Activated CD4-positive, CD25-positive, alpha-beta regulatory T cell treated with anti-CD3 and anti-CD28 coated beads, Interleukin-2, amount 50 U/mL, for 16 hours (primary cell): ENCODE measurements at regions not wholly inside any gene's neighbourhood (a gene's known extent, or its start where the extent isn't known, plus 50 kb on each side); places are given as distances from the start of the nearest gene placed in this dataset.
"Not testable (repeated sequence)": the region's sequence is repeated elsewhere in the genome, so short reads cannot be mapped to it uniquely, and the experiment has no call there.

ENCODE experiments used
- DNase-seq: peaks from one replicate; pipeline ENCODE4 v3.0.0-alpha.2; 2020; ENCODE audit warnings: low read depth, low spot score

DNA sequence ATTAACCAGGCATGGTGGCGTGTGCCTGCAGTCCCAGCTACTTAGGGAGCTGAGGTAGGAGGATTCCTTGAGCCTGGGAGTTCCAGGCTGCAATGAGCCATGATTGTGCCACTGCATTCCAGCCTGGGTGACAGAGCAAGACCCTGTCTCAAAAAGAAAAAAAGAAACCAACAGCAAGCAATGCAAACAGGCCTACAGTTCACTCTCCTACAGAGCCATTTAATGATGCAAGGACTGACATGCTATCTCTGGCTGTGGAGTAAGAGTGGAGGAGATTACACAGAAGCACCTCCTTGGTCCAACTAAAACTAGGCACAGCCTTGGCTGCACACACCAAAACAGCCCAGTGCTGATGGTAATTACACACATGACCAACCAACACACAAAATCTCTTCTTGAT lies 127.5 kb upstream of the SOD1 start:
- no peak for DNase-seq

DNA sequence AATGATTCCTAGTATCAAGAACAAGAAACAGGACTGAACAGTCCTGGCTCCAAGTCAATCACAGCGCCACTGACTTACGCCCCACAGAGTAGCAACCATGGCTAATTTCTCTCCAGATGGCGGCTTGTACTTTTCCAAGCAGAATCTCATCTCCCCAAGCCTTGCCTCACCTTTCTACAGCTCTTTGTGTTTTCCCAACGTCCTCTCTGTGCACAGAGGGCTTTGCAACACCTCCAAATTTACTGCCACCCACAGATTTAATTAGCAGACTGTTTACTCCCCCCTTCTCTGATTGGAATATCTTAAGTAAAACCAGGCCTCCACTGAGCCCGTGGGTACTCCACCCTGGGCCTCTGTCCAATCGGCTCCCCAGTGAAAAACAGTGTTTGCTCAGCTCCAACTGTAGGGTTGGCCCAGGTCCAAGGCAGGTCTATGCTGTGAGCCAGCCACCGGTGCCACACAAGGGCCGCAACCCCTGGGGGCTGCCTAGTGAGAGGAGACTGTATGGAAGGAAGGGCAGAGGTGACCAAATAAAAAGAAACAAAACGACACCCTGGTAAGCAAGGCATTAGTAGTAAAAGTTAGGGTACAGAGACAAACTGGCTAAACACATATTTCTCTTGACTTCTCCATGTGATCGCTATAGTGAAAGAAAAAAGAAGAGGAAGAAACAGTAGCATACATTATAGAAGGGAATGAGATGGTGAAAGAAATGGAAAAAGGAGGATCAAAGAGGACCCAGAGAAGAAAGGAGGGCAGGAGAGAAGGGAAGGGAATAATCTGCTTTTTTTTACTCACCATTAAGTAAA lies 128.4 kb upstream of the SOD1 start:
- DNase-seq = no peak

DNA sequence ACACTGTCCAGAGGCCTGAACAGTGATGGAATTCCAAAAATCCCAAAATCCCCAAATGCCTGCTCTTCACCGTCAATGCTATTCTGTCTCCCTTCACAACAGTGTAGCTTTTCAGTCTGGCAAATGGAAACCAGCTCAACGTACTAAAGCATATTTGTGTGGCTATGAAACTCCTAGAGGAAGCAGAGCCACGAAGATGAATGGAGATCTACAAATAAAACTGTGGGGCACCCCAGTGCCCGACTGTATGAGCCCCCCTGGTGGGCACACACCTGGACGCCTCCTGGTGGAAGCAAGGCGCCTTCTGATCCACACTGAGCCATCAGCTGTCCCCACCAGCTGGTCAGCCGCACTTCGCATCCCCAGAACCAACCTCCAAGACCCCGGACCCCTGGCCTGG lies 129.1 kb upstream of the SOD1 start:
- DNase-seq = no peak

DNA sequence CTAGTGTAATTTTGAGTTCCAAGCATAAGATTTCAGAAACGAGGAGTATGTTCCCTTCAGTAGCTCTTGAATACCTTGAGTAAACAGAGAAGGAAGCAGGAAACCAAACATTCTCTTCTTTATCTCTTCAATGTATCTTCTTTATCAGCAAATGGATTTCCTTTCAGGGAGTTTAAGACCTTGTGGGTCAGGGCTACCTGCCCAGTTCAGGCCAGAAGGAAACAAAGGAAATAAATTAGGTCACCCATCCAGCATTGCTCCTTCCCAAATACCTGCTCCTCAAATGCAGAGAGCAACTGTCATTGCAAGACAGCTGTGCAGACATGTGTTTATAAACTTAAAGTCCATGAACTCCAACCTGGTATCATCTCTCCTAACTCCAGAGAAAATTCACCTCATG lies 130.1 kb upstream of the SOD1 start:
- no peak for DNase-seq

DNA sequence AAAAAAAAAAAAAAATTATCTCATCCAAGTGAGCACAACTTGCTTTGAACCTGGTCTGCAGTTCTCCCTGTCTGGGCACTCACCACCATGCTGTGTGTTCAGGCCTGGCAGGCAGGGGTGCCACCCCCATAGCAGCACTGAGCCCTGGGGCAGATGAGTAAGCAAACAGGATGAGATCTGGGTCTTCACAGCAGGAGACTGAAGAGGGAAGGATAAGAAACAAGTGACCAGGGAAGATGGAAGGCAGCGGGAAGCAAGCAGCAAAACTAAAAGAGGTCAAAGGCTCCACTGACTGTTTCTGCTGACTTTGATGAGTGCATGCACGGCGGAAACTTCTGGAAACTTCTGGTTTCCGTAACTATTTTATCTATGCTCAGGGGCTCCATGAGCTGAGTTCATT lies 133.5 kb upstream of the SOD1 start:
- no peak for DNase-seq

DNA sequence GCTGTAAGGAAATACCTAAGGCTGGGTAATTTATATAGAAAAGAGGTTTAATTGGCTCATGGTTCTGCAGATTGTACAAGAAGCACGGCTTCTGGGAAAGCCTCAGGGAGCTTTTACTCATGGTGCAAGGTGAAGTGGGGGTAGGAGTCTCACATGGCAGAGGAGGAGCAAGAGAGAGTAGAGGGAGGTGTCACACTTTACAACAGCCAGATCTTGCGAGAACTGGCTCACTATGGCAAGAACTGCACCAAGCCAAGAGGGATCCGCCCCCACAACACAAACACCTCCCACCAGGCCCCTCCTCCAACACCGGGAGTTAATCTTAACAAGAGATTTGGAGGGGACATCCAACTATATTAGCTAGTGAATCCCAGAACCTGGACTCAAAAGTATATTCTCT lies 135.4 kb upstream of the SOD1 start:
- DNase-seq = no peak

DNA sequence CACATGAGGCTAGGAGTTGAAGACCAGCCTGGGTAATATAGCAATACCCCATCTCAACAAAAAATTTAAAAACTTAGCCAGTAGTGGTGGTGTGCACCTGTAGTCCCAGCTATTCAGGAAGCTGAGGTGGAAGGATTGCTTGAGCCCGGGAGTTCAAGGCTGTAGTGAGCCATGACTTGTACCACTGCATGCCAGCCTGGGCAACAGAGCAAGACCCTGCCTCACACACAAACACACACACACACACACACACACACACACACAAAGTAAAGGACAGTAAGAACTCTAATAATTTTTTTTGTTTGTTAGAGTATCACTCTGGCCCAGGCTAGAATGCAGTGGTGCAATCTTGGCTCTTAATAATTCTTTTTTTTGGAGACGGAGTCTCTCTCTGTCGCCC lies 138.0 kb upstream of the SOD1 start:
- DNase-seq = no peak

DNA sequence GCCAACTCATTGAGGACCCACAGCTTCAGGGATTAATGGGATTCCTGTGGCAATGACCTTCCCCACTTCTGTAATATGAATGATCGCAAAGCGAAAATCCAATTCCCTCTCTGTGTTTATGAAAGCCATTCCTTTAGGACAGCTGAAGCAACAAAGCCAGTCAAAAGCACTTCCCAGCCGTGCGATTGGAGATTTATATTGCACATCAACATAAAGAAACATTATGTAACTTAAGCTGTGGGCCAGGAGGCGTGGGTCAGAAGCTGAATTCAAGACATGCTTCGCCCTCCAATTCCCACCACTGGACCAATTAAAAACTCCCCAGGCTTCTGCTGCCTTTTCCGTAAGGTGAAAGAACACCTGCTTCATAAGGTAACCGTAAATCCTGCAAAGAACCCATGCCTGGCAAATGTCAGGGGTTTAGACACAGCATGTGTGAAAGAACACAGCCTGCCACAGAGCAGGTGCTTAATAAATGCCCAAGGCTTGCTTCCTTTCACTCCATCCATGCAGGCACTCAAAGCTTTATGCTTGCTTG lies 138.9 kb upstream of the SOD1 start:
- DNase-seq = no peak

DNA sequence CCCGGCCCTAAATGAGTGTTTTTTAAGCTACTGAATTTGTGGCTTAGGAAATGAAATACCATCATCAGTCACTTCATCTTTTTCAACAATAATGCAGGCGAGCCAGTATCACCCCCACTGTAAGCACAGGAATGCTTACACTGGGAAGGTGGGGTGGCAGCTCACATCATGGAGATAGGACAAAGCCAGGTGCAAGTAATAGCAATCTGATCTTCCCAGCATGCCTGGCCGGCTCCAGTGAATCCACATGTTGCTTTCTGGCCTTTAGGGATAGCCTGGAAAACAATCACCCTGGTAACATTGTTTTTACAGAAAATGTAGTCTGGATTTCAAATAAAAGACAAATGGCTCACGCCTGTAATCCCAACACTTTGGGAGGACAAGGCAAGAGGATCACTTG lies 140.9 kb upstream of the SOD1 start:
- DNase-seq = no peak

DNA sequence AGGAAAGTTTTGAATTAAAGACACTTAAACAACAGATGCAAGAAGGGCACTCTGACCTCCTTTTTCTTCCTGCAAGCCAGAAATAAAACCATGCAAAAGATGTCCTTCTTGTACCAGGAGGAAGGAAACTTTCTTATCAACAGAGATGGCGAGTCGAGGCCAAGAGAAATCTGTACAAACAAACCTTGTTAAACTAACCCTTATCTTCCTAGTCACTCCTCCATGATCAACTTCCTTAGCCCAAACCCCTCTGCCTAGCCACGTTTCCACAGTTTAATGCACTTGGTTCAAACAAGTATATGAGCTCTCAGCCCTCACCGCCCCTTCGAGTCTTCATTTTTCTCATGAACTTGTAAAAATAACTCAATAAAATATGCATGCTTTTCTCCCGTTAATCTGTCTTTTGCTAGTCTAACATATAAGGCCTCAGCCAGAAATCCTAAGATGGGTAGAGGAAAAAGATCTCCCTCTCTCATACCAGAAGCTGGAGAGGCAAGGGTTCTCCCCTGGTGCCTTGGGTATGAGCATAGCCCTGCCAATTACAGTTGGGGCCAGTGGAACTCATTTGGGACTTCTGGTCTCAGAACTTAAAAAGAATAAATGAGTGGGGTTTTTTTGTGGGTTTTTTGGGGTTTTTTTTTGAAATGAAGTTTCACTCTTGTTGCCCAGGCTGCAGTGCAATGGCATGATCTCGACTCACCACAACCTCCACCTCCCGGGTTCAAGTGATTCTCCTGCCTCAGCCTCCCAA lies 141.7 kb upstream of the SOD1 start:
- no peak for DNase-seq

DNA sequence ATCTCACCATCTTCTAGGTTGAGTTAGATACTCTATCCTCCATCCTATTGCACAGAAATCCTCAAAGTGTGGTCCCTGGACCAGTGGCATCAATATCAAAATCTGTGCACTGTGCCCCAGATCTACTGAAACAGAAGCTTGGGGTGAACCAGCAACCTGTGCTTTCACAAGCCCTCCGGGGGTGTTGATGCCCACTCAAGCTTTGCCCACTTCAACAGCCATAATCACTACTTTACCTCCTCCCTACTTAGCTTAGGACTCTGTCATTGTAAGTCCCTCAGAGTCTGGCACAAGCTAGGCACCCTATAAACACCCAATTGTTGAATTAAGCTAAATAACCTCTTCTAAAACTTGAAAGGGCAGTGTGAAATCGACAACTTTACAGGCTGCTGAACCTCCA lies 144.2 kb upstream of the SOD1 start:
- DNase-seq = no peak

DNA sequence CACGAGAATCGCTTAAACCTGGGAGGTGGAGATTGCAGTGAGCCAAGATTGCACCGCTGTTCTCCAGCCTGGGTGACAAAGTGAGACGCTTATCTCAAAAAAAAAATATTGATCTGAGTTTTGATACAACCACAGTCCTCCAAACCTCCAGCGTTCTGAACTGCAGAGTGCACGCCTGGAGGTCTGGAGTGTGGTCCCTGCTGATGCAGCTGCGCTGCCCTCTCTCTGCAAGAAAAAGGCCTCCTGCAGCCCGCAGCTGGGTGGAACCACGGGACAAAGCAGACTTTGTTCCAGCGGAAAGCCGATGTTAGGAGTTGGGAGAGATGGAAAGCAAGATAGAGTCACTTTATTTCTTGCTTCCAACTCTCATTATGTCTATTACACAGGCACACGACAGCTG lies 144.9 kb upstream of the SOD1 start:
- no peak for DNase-seq

DNA sequence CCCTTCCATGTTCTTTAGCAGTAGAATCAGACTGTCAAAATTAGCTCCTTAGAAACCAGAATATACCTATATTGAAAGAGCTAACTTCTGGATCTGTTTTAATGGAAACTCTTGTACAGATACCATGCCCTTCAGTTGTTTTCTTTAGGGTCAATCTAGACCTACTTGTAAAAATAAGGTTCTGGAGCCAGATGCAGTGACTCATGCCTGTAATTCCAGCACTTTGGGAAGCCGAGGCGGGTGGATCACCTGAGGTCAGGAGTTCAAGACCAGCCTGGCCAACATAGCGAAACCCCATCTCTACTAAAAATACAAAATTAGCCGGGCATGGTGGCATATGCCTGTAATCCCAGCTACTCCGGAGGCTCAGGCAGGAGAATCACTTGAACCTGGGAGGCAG lies 146.0 kb upstream of the SOD1 start:
- not testable (repeated sequence) for DNase-seq

DNA sequence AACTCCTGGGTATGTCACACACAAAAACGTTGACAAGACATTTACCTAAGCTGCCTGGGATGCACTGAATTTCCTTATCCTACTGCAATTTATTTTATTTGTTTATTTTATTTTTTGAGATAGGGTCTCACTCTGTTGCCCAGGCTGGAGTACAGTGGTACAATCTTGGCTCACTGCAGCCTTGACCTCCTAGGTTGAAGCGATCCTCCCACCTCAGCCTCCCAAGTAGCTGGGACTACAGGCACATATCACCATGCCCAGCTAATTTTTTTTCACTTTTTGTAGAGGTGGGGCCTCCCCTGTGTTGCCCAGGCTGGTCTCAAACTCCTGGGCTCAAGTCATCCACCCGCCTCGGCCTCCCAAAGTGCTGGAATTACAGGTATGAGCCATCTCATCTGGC lies 147.5 kb upstream of the SOD1 start:
- not testable (repeated sequence) for DNase-seq

DNA sequence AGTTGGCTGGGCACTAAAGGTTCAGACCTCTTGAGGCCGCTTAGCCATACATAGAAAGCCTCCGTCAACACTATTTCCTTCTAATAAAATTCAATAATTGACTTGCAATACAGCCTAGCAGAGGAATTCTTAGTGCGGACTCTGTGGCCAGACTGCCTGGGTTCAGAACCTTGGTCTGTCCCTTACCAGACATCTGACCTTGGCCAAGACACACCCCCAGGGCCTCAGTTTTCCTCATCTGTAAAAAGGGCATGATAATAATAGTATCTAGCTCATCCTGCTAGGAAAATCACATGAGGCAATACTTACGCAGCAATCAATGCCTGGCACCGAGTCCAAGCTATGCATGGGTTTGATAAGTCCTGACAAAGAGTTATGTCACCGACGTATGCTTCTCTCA lies 148.2 kb upstream of the SOD1 start:
- DNase-seq = no peak

DNA sequence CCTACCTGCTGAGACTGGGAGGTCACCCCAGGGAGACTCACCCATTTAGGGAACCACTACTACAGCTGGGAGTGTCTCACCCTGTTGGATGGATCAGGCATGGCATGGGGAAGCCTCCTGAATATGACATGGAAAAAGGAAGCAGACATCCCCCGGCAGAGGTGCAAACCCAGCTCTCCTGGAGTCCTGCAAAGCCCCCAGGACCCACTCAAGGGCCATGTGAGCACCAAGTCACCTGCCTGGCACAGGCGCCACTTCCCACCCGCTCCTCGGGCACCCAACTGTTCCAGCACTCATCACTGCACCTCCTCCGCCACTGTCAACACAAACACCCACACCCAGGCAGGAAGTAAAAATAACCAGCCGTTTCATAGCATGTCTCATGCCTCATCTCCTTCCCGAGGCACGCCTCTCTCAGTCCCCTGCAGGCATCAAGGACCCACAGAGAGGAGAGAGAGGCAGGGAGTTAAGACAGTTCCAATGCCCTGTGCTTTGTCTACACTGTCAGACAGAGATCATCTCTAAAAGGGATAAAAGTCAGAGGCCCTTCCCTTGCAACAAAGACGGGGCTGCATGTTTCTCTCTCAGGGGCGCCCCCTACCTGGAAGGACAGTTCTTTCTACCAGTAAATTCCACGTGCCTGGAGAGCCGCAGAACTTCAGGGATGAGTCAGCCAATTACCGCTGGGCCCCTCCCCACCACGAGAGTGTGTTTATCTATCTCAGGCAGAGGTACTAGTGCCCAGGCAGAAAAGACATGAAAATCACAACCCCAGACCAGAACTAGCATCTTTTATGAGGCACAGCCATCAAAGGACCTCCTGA lies 150.1 kb upstream of the SOD1 start:
- peak; percentile 58 for DNase-seq

DNA sequence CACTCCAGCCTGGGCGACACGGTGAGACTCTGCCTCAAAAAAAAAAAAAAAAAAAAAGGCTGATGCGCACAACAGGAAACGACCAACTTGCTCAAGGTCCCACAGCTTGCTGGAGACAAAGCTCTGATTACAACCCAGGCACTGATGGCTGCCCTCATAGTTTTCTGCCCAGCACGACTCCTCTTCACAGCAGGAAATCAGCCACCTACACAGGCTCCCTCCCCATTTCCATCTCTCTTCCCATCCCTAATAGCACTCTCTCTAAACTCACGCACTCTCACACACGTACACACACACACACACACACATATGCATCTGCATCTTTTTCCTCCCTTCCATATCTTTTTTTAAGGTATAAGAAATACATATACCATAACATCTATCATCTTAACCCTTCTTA lies 153.5 kb upstream of the SOD1 start:
- no peak for DNase-seq

DNA sequence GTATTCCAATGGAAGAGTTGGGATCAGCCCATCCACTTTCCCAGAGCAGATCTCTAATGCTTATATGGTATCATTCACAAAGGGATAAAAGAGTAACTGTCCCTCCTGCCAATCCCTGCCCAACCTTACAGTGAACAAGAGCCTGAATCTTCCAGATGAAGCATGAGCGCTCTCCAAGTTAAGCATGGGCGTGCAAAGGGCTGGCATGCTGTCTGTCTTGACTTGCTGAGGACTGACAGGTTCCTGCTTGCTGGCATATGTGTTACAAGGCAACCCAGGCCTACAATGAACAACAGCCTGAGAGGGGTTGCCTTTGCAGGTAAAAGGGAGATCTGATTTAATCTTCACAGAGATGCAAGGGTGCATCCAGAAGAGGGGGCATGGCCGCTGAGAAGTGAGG lies 155.6 kb upstream of the SOD1 start:
- DNase-seq = no peak

DNA sequence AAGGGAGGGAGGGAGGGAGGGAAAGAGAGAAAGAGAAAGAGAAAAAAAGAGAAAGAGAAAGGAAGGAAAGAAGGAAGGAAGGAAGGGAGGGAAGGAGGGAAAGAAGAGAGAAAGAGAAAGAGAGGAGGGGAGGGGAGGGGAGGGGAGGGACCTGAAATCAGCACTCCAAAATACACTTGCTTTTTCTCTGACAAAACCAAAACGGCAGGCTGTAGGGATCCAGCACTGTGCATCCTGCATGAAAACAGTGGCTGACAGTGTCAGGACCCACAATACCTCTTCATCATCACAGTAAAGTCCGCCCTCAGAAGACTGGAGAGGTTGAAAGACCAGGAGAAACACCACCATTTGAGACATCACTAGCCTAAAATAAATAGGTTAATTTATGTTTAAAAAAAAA lies 156.0 kb upstream of the SOD1 start:
- DNase-seq = no peak

DNA sequence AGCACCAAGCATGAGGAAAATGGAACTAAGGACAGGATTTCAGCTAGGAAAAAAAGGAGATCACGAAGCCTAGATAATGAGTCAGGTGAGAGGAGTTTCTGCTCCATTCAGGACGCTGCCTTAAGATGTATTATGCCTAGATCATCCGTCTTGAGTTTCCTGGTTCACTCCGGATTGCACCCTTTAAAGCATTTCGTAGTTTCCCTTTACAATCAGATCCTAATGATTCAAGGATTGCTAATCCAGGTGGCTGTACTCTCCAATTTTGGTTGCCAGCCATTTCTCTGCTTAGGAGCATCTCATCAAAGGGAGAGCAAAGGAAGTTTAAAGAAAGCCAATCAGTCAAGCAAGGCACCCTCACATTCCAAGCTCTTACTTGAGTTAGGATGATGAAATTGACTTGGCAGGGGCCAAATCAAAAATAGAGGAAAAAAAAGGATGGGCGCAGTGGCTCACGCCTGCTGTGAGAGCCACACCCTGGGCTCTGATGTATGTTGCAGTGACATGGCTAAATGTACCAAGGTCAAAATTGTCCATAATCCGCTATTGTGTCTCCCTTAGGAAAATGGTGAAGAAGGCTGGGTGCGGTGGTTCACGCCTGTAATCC lies 156.9 kb upstream of the SOD1 start:
- DNase-seq = no peak

DNA sequence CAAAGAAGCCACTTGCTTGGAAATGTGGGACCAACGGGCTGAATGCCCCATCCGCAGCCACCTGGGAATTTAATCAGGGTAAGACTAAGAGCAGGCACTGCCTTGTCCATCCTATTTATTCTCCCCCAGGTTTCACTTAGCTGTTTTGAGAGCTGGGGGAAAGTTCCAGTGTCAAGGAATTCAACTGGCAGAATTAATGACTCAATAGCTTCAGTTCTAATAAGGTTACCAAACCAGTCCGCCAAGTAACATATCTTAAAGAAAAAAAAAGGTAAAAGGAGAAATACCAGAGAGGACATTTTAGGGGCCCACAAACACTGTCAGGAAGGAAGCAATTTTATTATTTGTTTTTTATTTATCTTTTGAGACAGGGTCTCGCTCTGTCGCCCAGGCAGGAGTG lies 157.6 kb upstream of the SOD1 start:
- no peak for DNase-seq

DNA sequence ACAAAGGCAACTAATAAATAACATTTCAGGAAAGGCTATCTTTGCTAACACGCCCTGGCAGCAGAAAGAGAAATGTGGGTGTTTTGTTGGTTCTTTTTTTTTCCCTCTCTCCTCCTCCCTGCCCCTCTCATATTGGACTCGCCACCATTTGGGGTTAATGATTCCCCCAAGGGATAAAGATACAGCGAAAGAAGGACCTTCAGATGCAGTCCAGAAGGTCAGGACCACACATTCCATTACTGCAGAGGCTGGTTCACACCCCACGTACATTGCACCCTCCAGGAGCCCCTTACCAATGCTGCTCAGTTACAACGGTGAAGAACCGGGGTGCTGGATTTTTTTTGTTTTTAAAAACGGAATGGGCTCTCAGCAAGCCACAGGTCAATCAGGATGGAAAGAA lies 156.9 kb upstream of the TIAM1 start:
- no peak for DNase-seq
